Endothelial cell of umbilical vein (primary cell): ENCODE measurements at regions not wholly inside any gene's neighbourhood (a gene's known extent, or its start where the extent isn't known, plus 50 kb on each side); places are given as distances from the start of the nearest gene placed in this dataset.

ENCODE experiments used
- BruUV-seq: library from RNA; stranded (reverse); fragments of 400-500 nt; replicated peaks from 2 replicates; lab custom pipeline; 2021; lab: Mats Ljungman, UMichigan
- CTCF ChIA-PET: fragments of 300-600, 350-600 bp; sonication (Branson Sonifier 250); formaldehyde crosslinking; loops from one replicate; lab custom pipeline; 2021; ENCODE audit warnings: antibody characterized with exemption, inconsistent platforms; lab: Charles Lee
- POLR2A ChIA-PET: fragments of 300-600, 350-600 bp; sonication (Branson Sonifier 250); formaldehyde crosslinking; loops from one replicate; lab custom pipeline; 2021; ENCODE audit warnings: antibody characterized with exemption, inconsistent platforms; lab: Charles Lee
- DNase-seq: peaks from one replicate; pipeline ENCODE4 v3.0.0-alpha.2; 2011; ENCODE audit warnings: low read depth, low spot score
- FAIRE-seq: peaks from 2 replicates; lab custom pipeline; 2011; peaks lifted over from hg19 to GRCh38; lab: Jason Lieb, UNC
- H2AFZ ChIP-seq: 2 replicates; pipeline ENCODE4 v1.6.0; 2012; ENCODE audit warnings: low read depth, low read length, control low read depth, inconsistent platforms
- H3K27ac ChIP-seq: 2 replicates; pipeline ENCODE4 v1.5.1; 2011; ENCODE audit warnings: low read depth, mild to moderate bottlenecking, control low read depth, low read length, moderate library complexity; ENCODE audit not compliant: insufficient read depth
- H3K27me3 ChIP-seq, 2 experiments: 2 replicates each; pipeline versions ENCODE4 v1.6.0 to v1.6.1; 2011; ENCODE audit warnings: low read length in 2 of 2, mixed read lengths in 1 of 2; ENCODE audit not compliant: control insufficient read depth in 2 of 2, insufficient read depth in 2 of 2
- H3K36me3 ChIP-seq, 2 experiments: 2 replicates in 1 of 2; 3 replicates in 1 of 2; pipeline ENCODE4 v1.5.1; 2011; ENCODE audit warnings: low read length in 2 of 2, mild to moderate bottlenecking in 1 of 2, moderate library complexity in 1 of 2; ENCODE audit not compliant: control insufficient read depth in 2 of 2, insufficient read depth in 2 of 2; ENCODE audit errors: extremely low read depth in 1 of 2
- H3K4me1 ChIP-seq: 3 replicates; pipeline ENCODE4 v1.5.1; 2011; ENCODE audit warnings: mild to moderate bottlenecking, low read length; ENCODE audit not compliant: control insufficient read depth, insufficient read depth; ENCODE audit errors: extremely low read depth
- H3K4me2 ChIP-seq: 2 replicates; pipeline ENCODE4 v1.6.1; 2011; ENCODE audit warnings: low read length, control low read depth, mixed read lengths; ENCODE audit not compliant: insufficient read depth
- H3K4me3 ChIP-seq, 3 experiments: fragments of 200-600 bp in 1 of 3; sonication (generic), shearing (Covaris generic) in 1 of 3; replicated peaks in 1 of 3; 2 replicates each; pipeline ENCODE4 v1.5.1; 2011 to 2016; ENCODE audit warnings: control low read depth in 3 of 3, low read length in 3 of 3, mild to moderate bottlenecking in 2 of 3, inconsistent platforms in 1 of 3, low read depth in 1 of 3, moderate library complexity in 1 of 3; ENCODE audit not compliant: insufficient read depth in 1 of 3
- H3K79me2 ChIP-seq: 2 replicates; pipeline ENCODE4 v1.6.0; 2012; ENCODE audit warnings: low read length, inconsistent platforms; ENCODE audit not compliant: control insufficient read depth, insufficient read depth
- H3K9ac ChIP-seq: replicated peaks from 2 replicates; pipeline ENCODE3; 2011; ENCODE audit warnings: low read length, control low read depth; ENCODE audit not compliant: insufficient read depth; ENCODE audit errors: extremely low read depth
- H3K9me1 ChIP-seq: replicated peaks from 3 replicates; pipeline ENCODE4 v1.6.0; 2011; ENCODE audit warnings: mild to moderate bottlenecking, low read length; ENCODE audit not compliant: control insufficient read depth, insufficient read depth; ENCODE audit errors: extremely low read depth
- H3K9me3 ChIP-seq: replicated peaks from 2 replicates; pipeline ENCODE4 v1.5.1; 2012; ENCODE audit warnings: low read length, inconsistent platforms; ENCODE audit not compliant: control insufficient read depth, insufficient read depth
- H4K20me1 ChIP-seq: replicated peaks from 2 replicates; pipeline ENCODE3; 2011; ENCODE audit warnings: mild to moderate bottlenecking, low read length; ENCODE audit not compliant: control insufficient read depth, insufficient read depth; ENCODE audit errors: extremely low read depth
- EZH2 ChIP-seq: IDR thresholded peaks from 2 replicates; pipeline ENCODE4 v1.6.1; 2012; ENCODE audit warnings: borderline replicate concordance, low read depth, mild to moderate bottlenecking, moderate library complexity, low read length, inconsistent platforms; ENCODE audit not compliant: severe bottlenecking
- FOS ChIP-seq: IDR thresholded peaks from 2 replicates; pipeline ENCODE4 v1.6.1; 2011; ENCODE audit warnings: mild to moderate bottlenecking, low read length, moderate library complexity, borderline replicate concordance; ENCODE audit not compliant: insufficient read depth
- GATA2 ChIP-seq: IDR thresholded peaks from 2 replicates; pipeline ENCODE4 v1.7.0; 2011; ENCODE audit warnings: low read depth, mild to moderate bottlenecking, moderate library complexity, mixed read lengths, low read length; ENCODE audit not compliant: insufficient read length, insufficient read depth
- JUN ChIP-seq: IDR thresholded peaks from 2 replicates; pipeline ENCODE4 v1.6.1; 2011; ENCODE audit warnings: borderline replicate concordance, low read depth; ENCODE audit not compliant: insufficient read length, insufficient read depth
- MYC ChIP-seq: IDR thresholded peaks from one replicate; pipeline ENCODE4 v1.6.1; 2011; ENCODE audit warnings: mild to moderate bottlenecking, low read depth, low read length
- POLR2A ChIP-seq: IDR thresholded peaks from 2 replicates; pipeline ENCODE4 v1.6.1; 2012; ENCODE audit warnings: low read depth, mild to moderate bottlenecking, control low read depth, low read length
- POLR2AphosphoS5 ChIP-seq: IDR thresholded peaks from 2 replicates; pipeline ENCODE4 v1.6.1; 2012; ENCODE audit warnings: low read depth, mild to moderate bottlenecking, control low read depth, low read length, moderate library complexity; ENCODE audit not compliant: insufficient read depth
- dilution Hi-C: fragments of 300-500 bp; cut with MboI; formaldehyde crosslinking; loops from one replicate; pipeline ENCODE4 v1.15.0; 2019; ENCODE audit warnings: low sequenced_read_pairs; ENCODE audit not compliant: extremely low pct_ligation_motif_present
- intact Hi-C: fragments of 100-400 bp; cut with micrococcal nuclease; formaldehyde crosslinking; loops from one replicate; pipeline ENCODE4 v1.10.0; 2022
- TF ChIP-seq, protein P1 (sequence below): IDR thresholded peaks from 2 replicates; pipeline ENCODE4 v1.6.1; 2011; ENCODE audit not compliant: insufficient read depth, insufficient read length
- TF ChIP-seq, protein P2 (sequence below), 2 donors: IDR thresholded peaks; 1 replicate in 1 of 2; 2 replicates in 1 of 2; pipeline ENCODE4 v1.5.1; 2011; ENCODE audit warnings: low read length in 2 of 2, mild to moderate bottlenecking in 2 of 2, moderate library complexity in 2 of 2, control low read depth in 1 of 2, inconsistent platforms in 1 of 2, low read depth in 1 of 2; ENCODE audit not compliant: insufficient read depth in 1 of 2; ENCODE audit errors: extremely low read depth in 1 of 2

GRCh38 chr13:33676045-33676989 is 141.6 kb upstream of the RFC3 start:
- no peaks in the 10 kb centered on the region for H3K9me1 ChIP-seq
- no peaks in the 10 kb centered on the region for H4K20me1 ChIP-seq
- no peaks in the 10 kb centered on the region for H3K79me2 ChIP-seq
- H3K9me3 ChIP-seq, result no peaks in the 10 kb centered on the region
- H3K27me3 ChIP-seq, result no peaks in the 10 kb centered on the region
- no peak overlapping the region for H3K27ac ChIP-seq
- TF ChIP-seq EZH2, result no peak
- TF ChIP-seq, protein P1, sequence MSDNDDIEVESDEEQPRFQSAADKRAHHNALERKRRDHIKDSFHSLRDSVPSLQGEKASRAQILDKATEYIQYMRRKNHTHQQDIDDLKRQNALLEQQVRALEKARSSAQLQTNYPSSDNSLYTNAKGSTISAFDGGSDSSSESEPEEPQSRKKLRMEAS, result peak; percentile 7
- BruUV-seq, result no TSS peak
- H3K4me1 ChIP-seq, result peaks cover 15% of the 10 kb centered on the region
- peak overlapping the region; percentile 52 for H2AFZ ChIP-seq
- FAIRE-seq, result no peak
- intact Hi-C loops, result loop anchor here (5.0 kb wide), 1 partner anchor 46 kb away; no protein-coding TSS in a partner anchor
- dilution Hi-C loops, result no loop called here
- peak; percentile 39 for DNase-seq
- no peak overlapping the region for H3K9ac ChIP-seq
- peak overlapping the region; percentile 34 for H3K4me2 ChIP-seq
- H3K4me3 ChIP-seq, result peak overlapping the region in 1 of 3 experiments; percentile 41
- ChIA-PET POLR2A (no interaction called here), CTCF (interaction anchor here (1.6 kb wide), 1 partner anchor 12 kb away, joined by 4 read pairs; no protein-coding TSS in a partner anchor)
- no peaks in the 10 kb centered on the region for H3K36me3 ChIP-seq

DNA sequence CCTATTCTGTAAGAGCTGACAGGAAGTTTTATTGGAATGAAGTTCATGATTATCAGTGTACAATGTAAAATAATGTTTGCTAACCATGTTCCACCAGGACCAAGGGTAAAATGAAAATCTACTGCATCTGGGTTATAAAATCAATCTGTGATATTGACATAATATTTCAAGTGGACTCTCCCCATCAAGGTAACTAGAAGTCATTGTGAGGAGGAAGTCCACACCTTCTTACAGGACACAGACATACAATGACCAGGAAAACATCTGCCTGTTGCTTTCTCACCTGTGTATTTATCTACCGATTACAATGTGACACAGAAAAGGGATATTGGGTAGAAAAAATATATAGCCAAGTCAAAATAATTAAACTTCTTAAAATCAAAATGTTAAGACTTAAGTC is 140.7 kb upstream of the RFC3 start:
- ChIA-PET CTCF (no interaction called here), POLR2A (interaction anchor here (0.6 kb wide), 1 partner anchor 805 kb away, joined by 6 read pairs; no protein-coding TSS in a partner anchor)
- Histone ChIP-seq H3K4me2 (no peak overlapping the region), H3K36me3 (no peaks in the 10 kb centered on the region), H2AFZ (no peak overlapping the region), H4K20me1 (no peaks in the 10 kb centered on the region), H3K27me3 (no peaks in the 10 kb centered on the region), H3K9ac (no peak overlapping the region), H3K9me1 (no peaks in the 10 kb centered on the region), H3K9me3 (no peaks in the 10 kb centered on the region), H3K79me2 (no peaks in the 10 kb centered on the region), H3K27ac (no peak overlapping the region), H3K4me1 (peaks cover 15% of the 10 kb centered on the region), H3K4me3 (no peak overlapping the region)
- dilution Hi-C loops (no loop called here), intact Hi-C loops (loop anchor here (5.0 kb wide), 1 partner anchor 45 kb away; no protein-coding TSS in a partner anchor)
- DNase-seq, result no peak
- TF ChIP-seq POLR2A (no peak), MYC (no peak), POLR2AphosphoS5 (no peak), EZH2 (no peak), FOS (no peak), JUN (no peak), GATA2 (no peak)
- TF ChIP-seq, protein P2, sequence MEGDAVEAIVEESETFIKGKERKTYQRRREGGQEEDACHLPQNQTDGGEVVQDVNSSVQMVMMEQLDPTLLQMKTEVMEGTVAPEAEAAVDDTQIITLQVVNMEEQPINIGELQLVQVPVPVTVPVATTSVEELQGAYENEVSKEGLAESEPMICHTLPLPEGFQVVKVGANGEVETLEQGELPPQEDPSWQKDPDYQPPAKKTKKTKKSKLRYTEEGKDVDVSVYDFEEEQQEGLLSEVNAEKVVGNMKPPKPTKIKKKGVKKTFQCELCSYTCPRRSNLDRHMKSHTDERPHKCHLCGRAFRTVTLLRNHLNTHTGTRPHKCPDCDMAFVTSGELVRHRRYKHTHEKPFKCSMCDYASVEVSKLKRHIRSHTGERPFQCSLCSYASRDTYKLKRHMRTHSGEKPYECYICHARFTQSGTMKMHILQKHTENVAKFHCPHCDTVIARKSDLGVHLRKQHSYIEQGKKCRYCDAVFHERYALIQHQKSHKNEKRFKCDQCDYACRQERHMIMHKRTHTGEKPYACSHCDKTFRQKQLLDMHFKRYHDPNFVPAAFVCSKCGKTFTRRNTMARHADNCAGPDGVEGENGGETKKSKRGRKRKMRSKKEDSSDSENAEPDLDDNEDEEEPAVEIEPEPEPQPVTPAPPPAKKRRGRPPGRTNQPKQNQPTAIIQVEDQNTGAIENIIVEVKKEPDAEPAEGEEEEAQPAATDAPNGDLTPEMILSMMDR (IDR thresholded peaks at IDR 0.05; ENCODE audit: extremely low read depth in 1 of 2, insufficient read depth in 1 of 2, low read depth in 1 of 2, low read length in 2 of 2), result no peak
- TF ChIP-seq, protein P1, result no peak
- no TSS peak for BruUV-seq
- FAIRE-seq, result no peak
